NB4 (cell line): ENCODE measurements at regions not wholly inside any gene's neighbourhood (a gene's known extent, or its start where the extent isn't known, plus 50 kb on each side); places are given as distances from the start of the nearest gene placed in this dataset.

Source experiments
- POLR2A ChIP-seq: IDR thresholded peaks from 2 replicates; pipeline ENCODE4 v1.6.1; 2011; ENCODE audit warnings: mild to moderate bottlenecking; ENCODE audit not compliant: insufficient read length; ENCODE audit errors: extremely low read depth
- TF ChIP-seq, protein P1 (sequence below): IDR thresholded peaks from one replicate; pipeline ENCODE4 v1.5.1; 2012; ENCODE audit warnings: low read depth, low read length

DNA sequence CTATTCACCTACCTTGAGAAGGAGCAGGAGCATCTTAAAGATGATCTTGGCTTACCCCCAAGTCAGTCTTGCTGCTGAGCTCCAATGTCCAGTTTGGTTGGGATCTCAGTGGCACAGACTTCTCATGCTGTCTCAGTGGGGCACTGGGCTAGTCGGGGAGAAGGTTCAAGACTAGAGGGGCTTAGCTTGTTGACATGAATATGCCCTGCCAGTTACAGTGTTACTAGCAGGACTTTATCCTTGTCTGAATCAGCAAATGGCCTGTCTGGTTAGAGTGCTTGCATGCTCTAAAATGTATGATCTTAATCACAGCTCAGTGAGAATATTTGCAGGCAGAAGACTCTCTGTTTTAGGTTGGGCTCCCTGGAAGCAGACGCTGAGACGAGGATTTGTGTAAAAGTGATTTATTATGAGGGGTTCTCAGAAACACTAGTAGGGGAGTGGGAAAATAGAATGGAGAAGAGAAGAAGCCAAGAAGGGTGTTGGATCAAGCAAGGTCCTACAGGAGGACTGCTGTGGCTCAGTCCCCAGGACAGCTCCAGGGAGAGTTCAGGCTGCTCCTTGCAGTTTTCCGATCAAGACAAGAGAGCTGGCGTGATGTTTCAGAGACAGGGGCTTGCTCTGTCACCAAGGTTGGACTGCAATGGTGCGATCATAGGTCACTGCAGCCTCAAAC lies 150.4 kb upstream of the HS3ST2 start:
- TF ChIP-seq, protein P1, sequence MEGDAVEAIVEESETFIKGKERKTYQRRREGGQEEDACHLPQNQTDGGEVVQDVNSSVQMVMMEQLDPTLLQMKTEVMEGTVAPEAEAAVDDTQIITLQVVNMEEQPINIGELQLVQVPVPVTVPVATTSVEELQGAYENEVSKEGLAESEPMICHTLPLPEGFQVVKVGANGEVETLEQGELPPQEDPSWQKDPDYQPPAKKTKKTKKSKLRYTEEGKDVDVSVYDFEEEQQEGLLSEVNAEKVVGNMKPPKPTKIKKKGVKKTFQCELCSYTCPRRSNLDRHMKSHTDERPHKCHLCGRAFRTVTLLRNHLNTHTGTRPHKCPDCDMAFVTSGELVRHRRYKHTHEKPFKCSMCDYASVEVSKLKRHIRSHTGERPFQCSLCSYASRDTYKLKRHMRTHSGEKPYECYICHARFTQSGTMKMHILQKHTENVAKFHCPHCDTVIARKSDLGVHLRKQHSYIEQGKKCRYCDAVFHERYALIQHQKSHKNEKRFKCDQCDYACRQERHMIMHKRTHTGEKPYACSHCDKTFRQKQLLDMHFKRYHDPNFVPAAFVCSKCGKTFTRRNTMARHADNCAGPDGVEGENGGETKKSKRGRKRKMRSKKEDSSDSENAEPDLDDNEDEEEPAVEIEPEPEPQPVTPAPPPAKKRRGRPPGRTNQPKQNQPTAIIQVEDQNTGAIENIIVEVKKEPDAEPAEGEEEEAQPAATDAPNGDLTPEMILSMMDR, result no peak
- TF ChIP-seq POLR2A, result no peak
